CD4-positive, alpha-beta T cell (primary cell): ENCODE measurements at regions not wholly inside any gene's neighbourhood (a gene's known extent, or its start where the extent isn't known, plus 50 kb on each side); places are given as distances from the start of the nearest gene placed in this dataset.

Experiments used
- ATAC-seq: fragments of 200-7000 bp; cut with Tn5 transposase; one replicate; pipeline ENCODE4 v1.10.0; 2022; ENCODE audit warnings: mild to moderate bottlenecking; ENCODE audit not compliant: poor library complexity
- CTCF ChIA-PET: fragments of 350-600 bp; sonication (Branson Sonifier 250); formaldehyde crosslinking; loops from one replicate; lab custom pipeline; 2021; ENCODE audit warnings: antibody characterized with exemption, inconsistent platforms; lab: Charles Lee
- POLR2A ChIA-PET: fragments of 350-600 bp; sonication (Branson Sonifier 250); formaldehyde crosslinking; loops from one replicate; lab custom pipeline; 2021; ENCODE audit warnings: antibody characterized with exemption, inconsistent platforms; lab: Charles Lee
- DNase-seq, 14 experiments: peaks; one replicate each; pipeline ENCODE4 v3.0.0-alpha.2; 2013 to 2020; ENCODE audit warnings: mixed read lengths in 2 of 14
- H3K27ac ChIP-seq, 2 donors: one replicate each; pipeline versions ENCODE4 v1.5.1 to v1.7.0; 2013; ENCODE audit warnings: low read length in 2 of 2, low read depth in 1 of 2, mild to moderate bottlenecking in 1 of 2
- H3K27me3 ChIP-seq, 2 experiments: 1 replicate in 1 of 2; 2 replicates in 1 of 2; pipeline versions ENCODE4 v1.6.1 to v1.7.0; 2013; ENCODE audit warnings: low read length in 2 of 2, control low read depth in 1 of 2, mild to moderate bottlenecking in 1 of 2, moderate library complexity in 1 of 2; ENCODE audit not compliant: insufficient read depth in 2 of 2, control insufficient read depth in 1 of 2
- H3K36me3 ChIP-seq: one replicate; pipeline ENCODE4 v1.6.1; 2013; ENCODE audit warnings: low read length, control low read depth; ENCODE audit not compliant: insufficient read depth
- H3K4me1 ChIP-seq: one replicate; pipeline ENCODE4 v1.6.1; 2013; ENCODE audit warnings: low read length, control low read depth; ENCODE audit not compliant: insufficient read depth
- H3K4me3 ChIP-seq: one replicate; pipeline ENCODE4 v1.5.1; 2013; ENCODE audit warnings: mild to moderate bottlenecking, low read length, moderate library complexity
- H3K9me3 ChIP-seq, 2 experiments: 1 replicate in 1 of 2; 2 replicates in 1 of 2; pipeline versions ENCODE4 v1.6.1 to v1.7.0; 2013; ENCODE audit warnings: low read length in 2 of 2, mild to moderate bottlenecking in 2 of 2, control low read depth in 1 of 2, moderate library complexity in 1 of 2; ENCODE audit not compliant: control insufficient read depth in 1 of 2, insufficient read depth in 1 of 2
- H3K27ac Mint-ChIP-seq: one replicate; pipeline ENCODE4 v1.8.0; 2020; ENCODE audit warnings: mixed read lengths
- H3K27me3 Mint-ChIP-seq: one replicate; pipeline ENCODE4 v1.8.0; 2021; ENCODE audit warnings: mixed read lengths
- H3K36me3 Mint-ChIP-seq: one replicate; pipeline ENCODE4 v1.8.0; 2021; ENCODE audit warnings: low read depth, mixed read lengths
- H3K4me1 Mint-ChIP-seq: one replicate; pipeline ENCODE4 v1.8.0; 2021; ENCODE audit warnings: low read depth, mixed read lengths
- H3K4me3 Mint-ChIP-seq: one replicate; pipeline ENCODE4 v1.8.0; 2020; ENCODE audit warnings: mild to moderate bottlenecking, mixed read lengths
- H3K9me3 Mint-ChIP-seq: one replicate; pipeline ENCODE4 v1.8.0; 2020; ENCODE audit warnings: mixed read lengths
- CTCF ChIP-seq: fragments of 200-600 bp; IDR thresholded peaks from one replicate; pipeline ENCODE4 v1.8.0; 2022; ENCODE audit warnings: antibody characterized with exemption, mild to moderate bottlenecking
- intact Hi-C, 2 experiments: fragments of 100-400 bp; cut with DNase I in 1 of 2; cut with micrococcal nuclease in 1 of 2; formaldehyde crosslinking; loops; one replicate each; pipeline versions ENCODE4 v1.15.1 to v1.9.0; 2023 to 2025; cut with DNase I, micrococcal nuclease

GRCh38 chr3:72601983-72602750 is 246.1 kb downstream of the SHQ1 start:
- Histone ChIP-seq H3K27ac (no peak overlapping the region), H3K9me3 (no peaks in the 10 kb centered on the region), H3K36me3 (no peaks in the 10 kb centered on the region), H3K27me3 (no peaks in the 10 kb centered on the region), H3K4me1 (no peaks in the 10 kb centered on the region), H3K4me3 (no peak overlapping the region)
- ChIA-PET CTCF (no interaction called here), POLR2A (no interaction called here)
- Mint-ChIP-seq H3K27me3 (no peaks in the 10 kb centered on the region), H3K4me3 (no peak overlapping the region), H3K4me1 (no peaks in the 10 kb centered on the region), H3K27ac (no peak overlapping the region), H3K36me3 (no peaks in the 10 kb centered on the region), H3K9me3 (no peaks in the 10 kb centered on the region)
- TF ChIP-seq CTCF = no peak
- ATAC-seq = no peak
- intact Hi-C loops = no loop called here
- no peak for DNase-seq

- Mint-ChIP-seq H3K27me3 (no peaks in the 10 kb centered on the region), H3K27ac (no peak overlapping the region), H3K4me3 (no peak overlapping the region), H3K4me1 (no peaks in the 10 kb centered on the region), H3K36me3 (no peaks in the 10 kb centered on the region), H3K9me3 (no peaks in the 10 kb centered on the region)
- Histone ChIP-seq H3K27me3 (no peaks in the 10 kb centered on the region), H3K9me3 (no peaks in the 10 kb centered on the region), H3K36me3 (no peaks in the 10 kb centered on the region), H3K4me1 (no peaks in the 10 kb centered on the region), H3K27ac (no peak overlapping the region), H3K4me3 (no peak overlapping the region)
- DNase-seq (no peak), ATAC-seq (no peak)
- TF ChIP-seq CTCF = no peak
- intact Hi-C loops = no loop called here
- ChIA-PET CTCF (no interaction called here), POLR2A (interaction anchor here (0.6 kb wide), 1 partner anchor 750 kb away, joined by 3 read pairs; no protein-coding TSS in a partner anchor)
Measured at GRCh38 chr3:72601060-72601459, 247.2 kb downstream of the SHQ1 start.

- CTCF ChIA-PET = no interaction called here
- no peaks in the 10 kb centered on the region for H3K4me1 Mint-ChIP-seq
- no peak overlapping the region for H3K4me3 ChIP-seq
- H3K36me3 ChIP-seq = no peaks in the 10 kb centered on the region
- H3K9me3 ChIP-seq = no peaks in the 10 kb centered on the region
- H3K27me3 ChIP-seq = no peaks in the 10 kb centered on the region
- intact Hi-C loops = loop anchor here in 1 of 2 experiments (2.0 kb wide), 1 partner anchor 55 kb away; no protein-coding TSS in a partner anchor
- no peak for DNase-seq
- no peak overlapping the region for H3K27ac ChIP-seq
- no peaks in the 10 kb centered on the region for H3K9me3 Mint-ChIP-seq
- POLR2A ChIA-PET = no interaction called here
- no peak overlapping the region for H3K4me3 Mint-ChIP-seq
- H3K27ac Mint-ChIP-seq = no peak overlapping the region
- H3K27me3 Mint-ChIP-seq = no peaks in the 10 kb centered on the region
- no peaks in the 10 kb centered on the region for H3K36me3 Mint-ChIP-seq
- ATAC-seq = no peak
- TF ChIP-seq CTCF = no peak
- no peaks in the 10 kb centered on the region for H3K4me1 ChIP-seq
Measured at GRCh38 chr3:72597756-72598195, 250.5 kb downstream of the SHQ1 start.
